Keratinocyte (primary cell): ENCODE measurements at regions not wholly inside any gene's neighbourhood (a gene's known extent, or its start where the extent isn't known, plus 50 kb on each side); places are given as distances from the start of the nearest gene placed in this dataset.

Experiments used
- DNase-seq: peaks from one replicate; pipeline ENCODE4 v3.0.0-alpha.2; 2011; ENCODE audit warnings: low read depth, missing footprints, low spot score
- FAIRE-seq: peaks from 2 replicates; lab custom pipeline; 2011; peaks lifted over from hg19 to GRCh38; lab: Jason Lieb, UNC
- H2AFZ ChIP-seq: 2 replicates; pipeline ENCODE4 v1.6.0; 2012; ENCODE audit warnings: low read length, control low read depth, inconsistent platforms; ENCODE audit not compliant: control insufficient read depth
- H3K27ac ChIP-seq: 2 replicates; pipeline ENCODE4 v1.5.1; 2011; ENCODE audit warnings: low read length; ENCODE audit not compliant: control insufficient read depth, insufficient read depth
- H3K27me3 ChIP-seq: 3 replicates; pipeline ENCODE4 v1.6.0; 2011; ENCODE audit warnings: low read length; ENCODE audit not compliant: control insufficient read depth, insufficient read depth; ENCODE audit errors: extremely low read depth
- H3K36me3 ChIP-seq, 2 experiments: 2 replicates in 1 of 2; 3 replicates in 1 of 2; pipeline ENCODE4 v1.5.1; 2011; ENCODE audit warnings: low read length in 2 of 2, mild to moderate bottlenecking in 1 of 2; ENCODE audit not compliant: control insufficient read depth in 2 of 2, insufficient read depth in 2 of 2; ENCODE audit errors: extremely low read depth in 1 of 2
- H3K4me1 ChIP-seq: 3 replicates; pipeline ENCODE4 v1.5.1; 2011; ENCODE audit warnings: low read length; ENCODE audit not compliant: control insufficient read depth, insufficient read depth; ENCODE audit errors: extremely low read depth
- H3K4me2 ChIP-seq: 3 replicates; pipeline ENCODE4 v1.6.0; 2011; ENCODE audit warnings: low read depth, low read length; ENCODE audit not compliant: control insufficient read depth, insufficient read depth; ENCODE audit errors: extremely low read depth
- H3K4me3 ChIP-seq, 3 experiments: fragments of 200-600 bp in 1 of 3; sonication (generic) in 1 of 3; 2 replicates in 2 of 3; 3 replicates in 1 of 3; pipeline ENCODE4 v1.5.1; 2011 to 2016; ENCODE audit warnings: low read length in 3 of 3, mild to moderate bottlenecking in 3 of 3, control low read depth in 2 of 3, inconsistent platforms in 1 of 3, low read depth in 1 of 3, mixed read lengths in 1 of 3, mixed run types in 1 of 3, moderate library complexity in 1 of 3; ENCODE audit not compliant: control insufficient read depth in 2 of 3, insufficient read depth in 2 of 3; ENCODE audit errors: extremely low read depth in 1 of 3
- H3K79me2 ChIP-seq: 2 replicates; pipeline ENCODE4 v1.6.0; 2012; ENCODE audit warnings: low read length; ENCODE audit not compliant: control insufficient read depth, insufficient read depth
- H3K9ac ChIP-seq: 3 replicates; pipeline ENCODE4 v1.6.0; 2011; ENCODE audit warnings: low read length; ENCODE audit not compliant: control insufficient read depth, insufficient read depth; ENCODE audit errors: extremely low read depth
- H3K9me1 ChIP-seq: 3 replicates; pipeline ENCODE4 v1.6.0; 2011; ENCODE audit warnings: low read length; ENCODE audit not compliant: control insufficient read depth, insufficient read depth; ENCODE audit errors: extremely low read depth
- H3K9me3 ChIP-seq: 2 replicates; pipeline ENCODE4 v1.5.1; 2012; ENCODE audit warnings: low read depth, low read length; ENCODE audit not compliant: control insufficient read depth
- H4K20me1 ChIP-seq: 3 replicates; pipeline ENCODE4 v1.6.0; 2011; ENCODE audit warnings: low read length; ENCODE audit not compliant: control insufficient read depth, insufficient read depth; ENCODE audit errors: extremely low read depth
- EZH2 ChIP-seq: IDR thresholded peaks from one replicate; pipeline ENCODE4 v1.6.1; 2012; ENCODE audit warnings: inconsistent platforms, mild to moderate bottlenecking, low read length, moderate library complexity
- dilution Hi-C: fragments of 300-500 bp; cut with MboI; formaldehyde crosslinking; loops from one replicate; pipeline ENCODE4 v1.7.0; 2020; ENCODE audit warnings: low sequenced_read_pairs; ENCODE audit not compliant: extremely low pct_ligation_motif_present
- TF ChIP-seq, protein P1 (sequence below), 3 experiments: IDR thresholded peaks in 1 of 3; conservative IDR thresholded peaks in 1 of 3; optimal IDR thresholded peaks in 1 of 3; 2 replicates in 2 of 3; 3 replicates in 1 of 3; pipeline versions ENCODE3 to v1.5.1; 2011; ENCODE audit warnings: low read length in 3 of 3, mild to moderate bottlenecking in 3 of 3, moderate library complexity in 2 of 3, control low read depth in 1 of 3, inconsistent platforms in 1 of 3; ENCODE audit not compliant: insufficient read depth in 2 of 3; ENCODE audit errors: extremely low read depth in 1 of 3

DNA sequence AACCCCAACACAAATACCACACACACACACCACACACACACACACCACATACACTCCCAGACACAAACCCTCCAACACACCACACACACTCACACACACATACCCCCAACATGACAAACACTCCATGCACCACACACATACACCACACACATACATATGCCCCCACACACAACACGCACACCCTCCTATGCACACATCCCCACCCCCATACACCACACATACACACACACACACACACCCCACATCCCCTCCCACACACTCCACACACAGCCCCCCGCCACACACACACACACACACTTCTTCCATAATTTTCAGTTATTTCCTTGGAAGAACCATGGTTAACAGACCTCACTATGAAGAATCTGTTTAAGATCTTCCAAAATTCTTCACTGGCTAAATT lies 173.5 kb upstream of the KCNIP4 start:
- no peak overlapping the region for H3K4me3 ChIP-seq
- no peak overlapping the region for H3K4me2 ChIP-seq
- TF ChIP-seq EZH2, result no peak
- H3K9me1 ChIP-seq, result no peaks in the 10 kb centered on the region
- no peaks in the 10 kb centered on the region for H3K4me1 ChIP-seq
- no peak overlapping the region for H3K9ac ChIP-seq
- no peak overlapping the region for H3K27ac ChIP-seq
- H4K20me1 ChIP-seq, result no peaks in the 10 kb centered on the region
- no peaks in the 10 kb centered on the region for H3K36me3 ChIP-seq
- H3K27me3 ChIP-seq, result no peaks in the 10 kb centered on the region
- DNase-seq (no peak), FAIRE-seq (no peak)
- dilution Hi-C loops, result no loop called here
- H3K79me2 ChIP-seq, result no peaks in the 10 kb centered on the region
- no peaks in the 10 kb centered on the region for H3K9me3 ChIP-seq
- no peak overlapping the region for H2AFZ ChIP-seq

DNA sequence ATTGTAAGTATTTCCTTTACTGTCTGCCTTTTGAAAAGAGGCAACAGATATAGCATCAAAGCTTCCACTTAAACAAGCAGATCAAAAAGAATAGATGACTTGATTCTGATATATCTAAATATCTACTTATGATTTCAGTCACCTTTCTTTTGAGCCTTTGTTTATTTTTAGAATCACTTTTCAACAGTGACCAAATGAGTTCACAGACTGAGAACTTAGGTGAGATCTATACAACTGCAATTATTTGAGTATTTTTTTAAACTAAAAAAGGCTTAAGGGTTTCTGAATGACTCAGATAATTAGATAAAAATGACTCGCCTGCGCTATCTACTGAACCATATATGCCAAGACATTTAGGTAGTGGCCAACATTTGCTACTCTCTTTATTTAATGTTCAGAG lies 166.7 kb upstream of the KCNIP4 start:
- Histone ChIP-seq H3K4me3 (no peak overlapping the region), H3K79me2 (no peaks in the 10 kb centered on the region), H3K4me1 (no peaks in the 10 kb centered on the region), H3K9me3 (no peaks in the 10 kb centered on the region), H4K20me1 (no peaks in the 10 kb centered on the region), H3K9ac (no peak overlapping the region), H3K4me2 (no peak overlapping the region), H3K9me1 (no peaks in the 10 kb centered on the region), H3K36me3 (no peaks in the 10 kb centered on the region), H3K27me3 (no peaks in the 10 kb centered on the region), H2AFZ (no peak overlapping the region), H3K27ac (no peak overlapping the region)
- dilution Hi-C loops, result no loop called here
- no peak for FAIRE-seq
- no peak for DNase-seq
- no peak for TF ChIP-seq EZH2
- TF ChIP-seq, protein P1, sequence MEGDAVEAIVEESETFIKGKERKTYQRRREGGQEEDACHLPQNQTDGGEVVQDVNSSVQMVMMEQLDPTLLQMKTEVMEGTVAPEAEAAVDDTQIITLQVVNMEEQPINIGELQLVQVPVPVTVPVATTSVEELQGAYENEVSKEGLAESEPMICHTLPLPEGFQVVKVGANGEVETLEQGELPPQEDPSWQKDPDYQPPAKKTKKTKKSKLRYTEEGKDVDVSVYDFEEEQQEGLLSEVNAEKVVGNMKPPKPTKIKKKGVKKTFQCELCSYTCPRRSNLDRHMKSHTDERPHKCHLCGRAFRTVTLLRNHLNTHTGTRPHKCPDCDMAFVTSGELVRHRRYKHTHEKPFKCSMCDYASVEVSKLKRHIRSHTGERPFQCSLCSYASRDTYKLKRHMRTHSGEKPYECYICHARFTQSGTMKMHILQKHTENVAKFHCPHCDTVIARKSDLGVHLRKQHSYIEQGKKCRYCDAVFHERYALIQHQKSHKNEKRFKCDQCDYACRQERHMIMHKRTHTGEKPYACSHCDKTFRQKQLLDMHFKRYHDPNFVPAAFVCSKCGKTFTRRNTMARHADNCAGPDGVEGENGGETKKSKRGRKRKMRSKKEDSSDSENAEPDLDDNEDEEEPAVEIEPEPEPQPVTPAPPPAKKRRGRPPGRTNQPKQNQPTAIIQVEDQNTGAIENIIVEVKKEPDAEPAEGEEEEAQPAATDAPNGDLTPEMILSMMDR (optimal IDR thresholded peaks at IDR 0.05 in 1 of 3, IDR thresholded peaks at IDR 0.05 in 1 of 3, conservative IDR thresholded peaks at IDR 0.05 in 1 of 3; ENCODE audit: extremely low read depth in 1 of 3, insufficient read depth in 2 of 3, low read length in 3 of 3), result no peak

DNA sequence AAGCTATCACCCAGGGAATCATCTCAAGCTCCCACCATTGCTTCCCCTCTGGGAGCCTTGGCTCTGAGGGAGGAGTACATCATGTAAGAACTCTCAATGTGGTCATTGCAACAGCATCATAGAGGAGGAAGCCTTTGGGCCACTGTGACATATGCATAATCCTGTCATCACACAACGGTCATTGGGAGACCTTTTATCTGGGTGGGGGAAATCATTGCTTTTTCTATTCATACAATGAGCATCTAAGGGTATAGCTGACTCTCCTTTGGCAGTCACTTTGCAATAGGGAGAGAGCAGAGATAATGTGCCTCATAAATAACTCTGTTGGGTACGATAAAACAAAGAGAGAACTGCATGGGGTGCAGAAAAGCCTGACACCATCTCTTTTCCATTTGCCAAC lies 155.2 kb upstream of the KCNIP4 start:
- Histone ChIP-seq H3K4me1 (no peaks in the 10 kb centered on the region), H3K9me1 (no peaks in the 10 kb centered on the region), H3K36me3 (no peaks in the 10 kb centered on the region), H4K20me1 (no peaks in the 10 kb centered on the region), H3K27ac (no peak overlapping the region), H3K79me2 (no peaks in the 10 kb centered on the region), H3K9ac (no peak overlapping the region), H3K9me3 (no peaks in the 10 kb centered on the region), H3K4me2 (no peak overlapping the region), H2AFZ (no peak overlapping the region), H3K27me3 (no peaks in the 10 kb centered on the region), H3K4me3 (no peak overlapping the region)
- no peak for TF ChIP-seq EZH2
- TF ChIP-seq, protein P1 (optimal IDR thresholded peaks at IDR 0.05 in 1 of 3, IDR thresholded peaks at IDR 0.05 in 1 of 3, conservative IDR thresholded peaks at IDR 0.05 in 1 of 3; ENCODE audit: extremely low read depth in 1 of 3, insufficient read depth in 2 of 3, low read length in 3 of 3), result no peak
- FAIRE-seq (no peak), DNase-seq (no peak)
- dilution Hi-C loops, result no loop called here
